EH (cell line): ENCODE measurements at regions not wholly inside any gene's neighbourhood (a gene's known extent, or its start where the extent isn't known, plus 50 kb on each side); places are given as distances from the start of the nearest gene placed in this dataset.

Source experiments
- DNase-seq: peaks from one replicate; pipeline ENCODE4 v3.0.0-alpha.2; 2015; ENCODE audit warnings: low read depth

DNA sequence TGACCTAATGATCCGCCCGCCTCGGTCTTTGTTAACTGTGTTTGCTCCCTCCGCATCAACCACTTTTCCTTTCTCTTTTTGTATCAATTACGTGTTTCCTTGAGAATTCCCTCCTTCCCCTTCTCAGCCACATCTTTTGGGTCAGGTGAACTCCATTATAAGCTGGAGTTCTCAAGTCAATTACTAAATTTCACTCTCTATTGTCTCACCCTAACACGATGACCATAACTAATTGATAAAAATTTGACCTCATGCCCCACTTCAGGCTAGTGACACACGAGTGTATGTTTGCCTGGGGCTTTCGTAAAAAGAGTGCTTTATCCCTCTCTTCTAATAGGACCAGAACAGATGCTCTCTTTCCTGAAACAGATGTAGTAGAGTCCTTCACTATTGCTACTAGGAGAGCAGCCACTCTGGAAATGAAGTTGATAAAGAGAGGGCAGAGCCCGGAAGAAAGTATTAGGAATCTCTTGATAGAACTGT, 403.6 kb upstream of the ANXA10 start:
- no peak for DNase-seq

DNA sequence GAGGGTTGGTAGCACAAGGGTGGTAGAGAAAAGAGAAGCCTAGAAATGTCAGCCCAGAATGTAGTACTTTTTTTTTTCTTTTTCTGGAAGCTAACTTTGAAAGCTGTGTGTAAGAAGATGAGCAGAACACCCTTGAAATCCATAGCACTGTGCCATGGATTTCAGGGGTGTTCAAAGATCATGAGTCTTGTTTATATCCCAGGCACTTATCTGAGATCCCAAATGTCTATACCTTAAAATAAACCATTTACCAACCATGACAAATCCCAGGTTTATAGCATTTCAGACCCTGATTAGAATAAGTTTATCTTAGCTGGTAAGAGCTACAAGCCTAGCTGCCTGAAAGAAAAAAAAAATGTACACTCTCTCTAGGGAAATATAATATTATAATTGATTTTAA, 389.9 kb upstream of the ANXA10 start:
- DNase-seq: no peak

DNA sequence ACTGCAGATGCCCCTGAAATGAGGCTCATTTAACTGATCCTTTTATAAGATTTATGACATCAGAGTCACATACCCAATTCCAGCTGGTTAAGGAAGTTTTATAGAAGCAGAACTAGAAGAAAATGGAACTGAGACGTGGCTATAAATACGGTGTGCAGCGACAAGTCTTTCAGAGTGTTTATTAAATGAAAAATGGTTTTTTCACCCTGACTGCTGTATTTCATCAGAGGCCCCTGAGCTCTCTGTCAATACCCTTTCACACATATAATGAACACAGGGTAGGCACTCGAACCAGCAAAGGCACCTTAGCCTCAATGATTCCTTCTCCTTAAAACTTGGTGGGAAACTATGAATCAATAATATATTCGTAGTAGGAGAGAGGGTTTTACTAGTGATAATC, 380.8 kb upstream of the ANXA10 start:
- DNase-seq: no peak

DNA sequence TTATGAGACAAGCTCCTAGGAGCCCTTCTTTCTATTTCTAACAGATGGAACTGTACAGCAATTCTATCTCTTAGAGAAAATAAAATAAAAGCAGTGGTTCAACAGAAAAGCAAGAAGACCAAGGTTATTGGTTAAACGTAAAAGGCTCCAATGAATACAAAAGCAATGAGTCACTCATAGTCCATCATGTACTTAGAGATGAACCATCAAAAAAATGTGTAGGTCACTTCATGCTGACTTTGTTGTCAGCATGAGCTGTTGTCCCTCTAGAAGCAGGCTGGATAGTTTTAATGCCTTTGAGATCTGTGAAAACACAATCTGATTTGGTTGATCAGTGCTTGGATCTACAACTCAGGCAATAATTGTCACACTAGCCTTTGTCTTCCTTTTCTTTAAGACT, 378.6 kb upstream of the ANXA10 start:
- no peak for DNase-seq

- DNase-seq: no peak
Measured at GRCh38 chr4:167715176-167715575, 377.2 kb upstream of the ANXA10 start.

- DNase-seq: no peak
Measured at GRCh38 chr4:167717495-167717894, 374.8 kb upstream of the ANXA10 start.

- DNase-seq: no peak
Measured at GRCh38 chr4:167721617-167722486, 370.5 kb upstream of the ANXA10 start.

GRCh38 chr4:167722487-167722808, 369.9 kb upstream of the ANXA10 start:
- DNase-seq: no peak

GRCh38 chr4:167724941-167725340, 367.4 kb upstream of the ANXA10 start:
- no peak for DNase-seq

DNA sequence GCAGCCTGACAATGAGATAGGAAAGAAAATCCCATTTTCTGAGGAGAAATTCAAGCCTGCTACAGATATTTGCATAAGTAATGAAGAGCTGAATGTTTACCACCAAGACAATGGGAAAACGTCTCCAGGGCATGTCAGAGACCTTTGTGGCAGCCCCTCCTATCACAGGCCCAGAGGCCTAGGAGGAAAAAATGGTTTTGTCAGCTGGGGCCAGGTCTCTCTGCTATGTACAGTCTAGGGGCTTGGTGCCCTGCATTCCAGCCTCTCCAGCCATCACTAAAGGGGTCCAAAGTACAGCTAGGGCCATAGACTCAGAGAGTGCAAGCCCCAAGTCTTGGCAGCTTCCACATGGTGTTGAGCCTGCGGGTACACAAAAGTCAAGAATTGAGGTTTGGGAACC, 361.6 kb upstream of the ANXA10 start:
- DNase-seq: no peak

DNA sequence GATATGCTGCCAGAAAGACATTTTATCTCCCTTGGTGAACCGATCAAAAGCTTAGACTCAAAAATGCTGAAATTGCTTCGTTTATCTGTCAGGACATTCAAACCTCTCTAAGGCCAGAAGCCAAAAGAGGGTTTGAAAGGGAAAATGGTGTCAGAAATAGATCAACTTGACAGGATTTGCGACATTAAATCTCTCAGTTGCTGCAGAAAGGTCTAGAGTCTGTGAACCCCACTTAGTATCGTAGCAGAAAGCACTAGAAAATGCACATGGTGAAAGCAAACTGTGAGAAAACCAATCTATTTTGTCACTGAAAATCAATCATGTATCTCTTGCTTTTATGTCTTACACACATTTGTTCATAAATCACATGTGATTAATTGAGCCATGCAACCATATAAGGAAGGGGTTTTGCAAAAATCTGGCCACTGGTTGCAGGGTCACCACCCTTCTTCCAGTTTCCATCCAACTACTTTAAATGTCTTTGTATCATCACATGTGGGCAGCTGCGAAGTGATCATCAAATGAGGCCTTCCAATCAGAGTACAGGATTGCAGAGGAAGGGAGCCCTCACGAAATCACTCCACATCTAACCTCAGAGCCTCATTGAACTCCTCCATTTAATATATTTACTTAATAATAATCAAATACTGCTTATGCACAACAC, 347.2 kb upstream of the ANXA10 start:
- no peak for DNase-seq

DNA sequence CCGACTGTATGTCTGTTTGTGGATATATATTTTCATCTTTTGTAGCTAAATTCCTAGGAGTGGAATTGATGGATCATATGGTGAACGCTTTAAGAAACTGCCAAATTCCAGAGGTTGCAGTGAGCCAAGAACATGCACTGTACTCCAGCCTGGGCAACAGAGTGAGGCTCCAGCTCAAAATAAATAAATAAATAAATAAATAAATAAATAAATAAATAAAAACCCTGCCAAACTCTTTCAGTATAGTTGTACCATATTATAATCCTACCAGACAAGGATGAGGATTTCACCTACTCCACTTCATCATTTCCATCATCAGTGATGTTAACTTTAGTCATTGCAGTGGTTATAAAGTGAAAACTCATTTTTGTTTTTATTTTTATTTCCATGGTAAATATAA, 325.1 kb upstream of the ANXA10 start:
- DNase-seq: no peak

DNA sequence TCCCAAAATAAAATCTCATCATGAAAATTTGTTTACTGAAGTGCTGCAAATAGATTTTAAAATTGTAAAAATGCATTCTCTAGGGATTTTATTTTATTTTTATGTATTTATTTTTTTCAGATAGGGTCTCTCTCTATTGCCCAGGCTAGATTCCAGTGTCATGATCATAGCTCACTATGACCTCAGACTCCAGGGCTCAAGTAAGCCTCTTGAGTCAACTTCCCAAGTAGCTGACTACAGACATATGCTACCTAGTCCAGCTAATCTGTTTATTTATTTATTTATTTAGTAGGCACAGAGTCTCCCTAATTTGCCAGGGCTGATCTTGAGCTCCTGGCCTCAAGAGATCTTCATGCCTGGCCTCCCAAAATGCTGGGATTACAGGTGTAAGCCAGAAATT, 317.7 kb upstream of the ANXA10 start:
- DNase-seq: no peak

GRCh38 chr4:167775375-167775774, 317.0 kb upstream of the ANXA10 start:
- no peak for DNase-seq

DNA sequence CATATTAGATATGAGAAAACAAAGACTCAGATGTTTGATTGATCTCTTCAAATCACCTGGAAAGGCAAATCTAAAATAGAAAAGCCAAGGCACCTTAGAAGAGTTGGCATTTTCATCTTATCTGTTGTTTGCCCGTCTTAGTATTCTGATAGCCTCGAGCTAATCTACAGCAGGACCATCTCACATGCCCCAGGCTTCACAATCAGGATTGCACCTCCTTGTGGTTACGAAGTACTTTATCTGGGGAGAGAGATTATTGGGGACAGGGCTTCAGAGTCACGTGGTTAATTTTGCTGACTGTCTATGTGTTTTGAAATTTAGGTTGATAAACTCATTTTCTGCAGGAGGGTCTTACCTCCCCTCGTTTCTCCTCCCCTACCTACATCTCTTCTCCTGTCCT, 313.1 kb upstream of the ANXA10 start:
- no peak for DNase-seq

GRCh38 chr4:167779864-167780263, 312.5 kb upstream of the ANXA10 start:
- DNase-seq: no peak

DNA sequence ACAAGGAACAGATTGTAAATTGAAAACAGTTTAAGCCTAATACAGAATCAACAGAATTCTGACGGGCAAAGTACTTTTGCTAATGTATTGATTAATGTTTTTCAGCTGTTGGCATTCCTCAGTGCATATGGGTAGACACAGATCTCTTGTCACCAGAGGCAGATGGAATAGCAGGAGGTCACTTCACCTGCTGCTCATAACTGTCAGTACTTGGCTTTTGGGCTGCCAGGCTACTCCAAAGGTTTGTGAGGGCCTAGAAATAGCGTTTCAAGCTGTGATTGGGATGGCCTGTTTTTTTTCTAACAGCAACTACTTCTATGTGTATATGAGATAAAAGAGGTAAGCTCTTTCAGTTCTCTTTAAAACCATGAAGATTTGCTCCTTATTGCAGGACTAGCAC, 307.5 kb upstream of the ANXA10 start:
- DNase-seq: no peak

DNA sequence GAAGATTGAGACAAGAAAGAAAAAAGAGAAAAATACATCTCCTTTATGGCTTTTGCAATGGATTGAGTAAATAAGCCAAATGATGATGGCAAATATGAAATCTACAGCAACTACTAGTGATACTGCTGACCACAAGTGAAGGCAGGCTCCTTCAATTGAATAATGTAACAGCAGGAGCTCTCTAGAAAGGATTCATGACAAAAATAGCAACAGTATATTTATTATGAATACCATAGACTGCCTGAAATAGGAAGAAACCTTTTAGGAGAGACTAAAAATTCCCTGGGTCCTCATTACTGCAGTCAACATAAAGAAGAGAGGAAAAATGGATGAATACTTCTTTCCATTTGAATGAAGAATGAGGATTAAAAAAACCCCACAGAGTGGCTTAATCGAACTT, 306.8 kb upstream of the ANXA10 start:
- no peak for DNase-seq

DNA sequence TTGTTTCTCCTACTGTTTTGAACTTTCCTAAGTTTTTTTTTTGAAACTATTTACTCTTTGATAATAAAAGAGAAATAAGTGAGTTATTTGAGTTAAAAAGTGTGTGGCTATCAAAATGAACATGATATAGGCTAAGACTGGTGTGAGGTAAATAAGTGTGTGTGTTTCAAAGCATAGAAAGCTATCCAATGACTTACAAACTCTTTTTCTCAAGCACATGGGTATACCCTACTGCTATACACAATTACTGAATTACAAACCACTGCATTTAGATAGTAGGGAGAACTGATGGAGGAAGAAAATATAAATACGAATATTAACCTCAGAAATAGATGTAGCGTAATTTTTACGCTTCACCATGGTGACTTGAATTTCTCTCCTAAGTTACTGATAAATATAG, 305.8 kb upstream of the ANXA10 start:
- no peak for DNase-seq

DNA sequence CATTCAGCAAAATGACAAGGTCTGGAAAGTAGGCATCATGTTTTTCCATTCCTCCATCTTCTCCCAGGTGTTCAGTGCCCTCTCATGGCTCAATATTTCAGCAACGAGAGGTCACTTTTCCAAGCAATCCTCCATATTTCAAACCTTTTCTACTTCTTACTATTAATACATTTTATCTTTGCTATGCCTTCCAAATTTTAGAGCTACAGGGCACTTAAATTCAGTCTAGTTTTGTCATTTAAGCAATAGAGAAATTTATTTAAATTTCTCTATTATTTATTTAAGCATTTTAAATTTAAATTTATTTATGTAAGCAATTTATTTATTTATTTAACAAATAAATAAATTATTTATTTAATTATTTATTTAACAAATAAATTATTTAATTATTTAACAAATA, 305.1 kb upstream of the ANXA10 start:
- no peak for DNase-seq

DNA sequence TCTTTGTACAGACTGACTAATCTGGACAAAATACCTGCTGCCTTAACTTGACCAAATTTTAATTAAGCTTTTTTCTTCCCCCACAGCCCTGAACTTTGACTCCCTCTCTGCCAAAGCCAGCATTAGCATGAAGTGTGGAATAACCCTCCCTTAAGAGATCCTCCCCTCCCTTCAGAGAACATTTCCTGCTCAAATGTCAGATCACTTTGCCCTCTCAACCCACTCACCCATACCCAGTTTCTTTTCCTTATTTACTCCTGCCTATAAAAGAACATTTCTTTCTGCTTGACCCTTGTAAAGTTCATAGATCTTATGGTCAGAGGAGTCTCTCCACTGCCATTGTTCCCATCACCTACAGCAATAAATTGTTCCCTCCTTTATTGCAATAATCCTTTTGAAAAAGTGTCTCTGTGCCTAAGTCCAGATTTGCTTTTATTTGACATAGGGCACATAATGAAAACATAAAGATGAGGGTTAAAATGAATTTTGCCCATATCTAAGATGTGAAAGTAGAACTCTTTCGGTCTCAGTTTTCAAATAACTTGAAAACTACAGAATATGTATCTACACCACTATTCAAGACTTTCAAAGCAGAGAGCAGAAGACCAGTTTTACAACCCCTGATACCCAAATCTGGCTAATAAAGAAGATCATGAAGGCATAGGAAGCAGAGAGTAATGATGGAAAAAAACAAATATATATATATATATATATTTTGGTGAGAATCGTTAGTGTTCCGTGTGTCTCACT, 289.7 kb upstream of the ANXA10 start:
- DNase-seq: no peak

DNA sequence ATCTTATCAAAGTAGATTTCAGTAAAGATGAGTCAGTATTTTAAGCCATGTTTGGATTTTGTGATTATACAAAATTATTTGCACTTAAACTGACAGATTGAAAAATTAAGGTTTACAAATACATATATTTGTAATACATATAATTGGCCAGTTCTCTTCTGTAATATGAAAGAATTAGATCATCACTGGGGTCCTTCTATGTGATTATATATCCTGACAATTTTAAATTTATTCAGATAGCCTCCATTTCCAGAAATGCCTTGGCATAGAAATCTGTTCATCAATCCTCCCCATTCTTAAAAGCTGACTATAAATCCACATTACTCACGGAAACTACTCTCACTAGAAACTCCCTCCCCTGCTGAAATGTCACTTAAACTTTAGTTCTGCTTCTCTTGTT, 280.4 kb upstream of the ANXA10 start:
- DNase-seq: no peak

DNA sequence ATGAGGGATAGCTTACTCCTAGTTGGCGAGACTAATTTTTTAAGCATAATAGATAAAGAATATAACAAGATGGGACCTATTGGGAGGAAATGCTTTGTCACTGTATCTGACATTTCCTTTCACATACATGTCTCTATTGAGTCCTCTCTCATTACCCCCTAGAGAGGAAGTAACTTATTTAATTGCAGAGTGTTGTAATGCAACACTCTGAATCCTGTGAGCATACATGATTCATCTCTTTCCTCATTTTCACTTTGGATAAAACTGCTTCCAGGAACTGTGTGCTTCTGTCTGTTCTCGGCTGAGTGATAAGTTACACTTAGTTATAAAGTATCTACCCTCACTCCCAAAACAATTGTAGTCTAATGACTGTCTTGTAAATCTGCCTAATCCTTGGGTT, 266.1 kb upstream of the ANXA10 start:
- no peak for DNase-seq
